HepG2 (cell line): ENCODE measurements at regions not wholly inside any gene's neighbourhood (a gene's known extent, or its start where the extent isn't known, plus 50 kb on each side); places are given as distances from the start of the nearest gene placed in this dataset.

Experiments
- ARID5B ChIP-seq: IDR thresholded peaks from 2 replicates; pipeline ENCODE4 v1.4.0; 2020; ENCODE audit warnings: mild to moderate bottlenecking, missing genetic modification reagents
- ATF1 ChIP-seq: IDR thresholded peaks from 2 replicates; pipeline ENCODE4 v1.6.1; 2016; ENCODE audit warnings: mild to moderate bottlenecking, control low read depth
- CENPX ChIP-seq: sonication (generic); formaldehyde crosslinking; IDR thresholded peaks from 2 replicates; pipeline ENCODE4 v1.9.0; 2021; ENCODE audit warnings: mild to moderate bottlenecking, missing genetic modification reagents, moderate library complexity
- CREB1 ChIP-seq, 2 experiments: fragments of 450-650 bp in 1 of 2; IDR thresholded peaks; 2 replicates each; pipeline ENCODE4 v1.6.1; 2016 to 2017; ENCODE audit warnings: control low read depth in 1 of 2, mild to moderate bottlenecking in 1 of 2, missing compliant biosample characterization in 1 of 2, missing genetic modification characterization in 1 of 2
- DNMT1 ChIP-seq: sonication (generic); formaldehyde crosslinking; IDR thresholded peaks from 2 replicates; pipeline ENCODE4 v1.5.1; 2020; ENCODE audit warnings: mild to moderate bottlenecking, missing genetic modification reagents
- FOXO4 ChIP-seq: sonication (generic); formaldehyde crosslinking; conservative IDR thresholded peaks from 2 replicates; pipeline ENCODE4 v1.8.1; 2023; ENCODE audit warnings: missing genetic modification reagents
- JUNB ChIP-seq: sonication (generic); formaldehyde crosslinking; IDR thresholded peaks from 2 replicates; pipeline ENCODE4 v1.8.0; 2022; ENCODE audit warnings: missing genetic modification reagents, mild to moderate bottlenecking, borderline replicate concordance
- KAT7 ChIP-seq: IDR thresholded peaks from 2 replicates; pipeline ENCODE4 v1.6.1; 2018; ENCODE audit warnings: borderline replicate concordance, missing compliant biosample characterization
- NKX3-1 ChIP-seq: sonication (generic); formaldehyde crosslinking; IDR thresholded peaks from 2 replicates; pipeline ENCODE4 v1.5.0; 2020; ENCODE audit warnings: missing genetic modification reagents
- PAF1 ChIP-seq: IDR thresholded peaks from 2 replicates; pipeline ENCODE4 v1.6.1; 2016; ENCODE audit warnings: missing genetic modification reagents, missing compliant biosample characterization
- POLR2AphosphoS5 ChIP-seq: IDR thresholded peaks from 2 replicates; pipeline ENCODE4 v1.6.1; 2012; ENCODE audit warnings: low read depth, low read length
- RARA ChIP-seq: IDR thresholded peaks from 2 replicates; pipeline ENCODE4 v1.6.1; 2016; ENCODE audit warnings: missing genetic modification reagents, missing compliant biosample characterization
- REPIN1 ChIP-seq: sonication (generic); formaldehyde crosslinking; IDR thresholded peaks from 2 replicates; pipeline ENCODE4 v1.8.0; 2022; ENCODE audit warnings: missing genetic modification reagents, low read depth, mild to moderate bottlenecking, borderline replicate concordance
- RXRB ChIP-seq: IDR thresholded peaks from 2 replicates; pipeline ENCODE4 v1.6.1; 2016; ENCODE audit warnings: borderline replicate concordance, missing genetic modification reagents, missing compliant biosample characterization
- SOX13 ChIP-seq, 3 experiments: fragments of 450-650 bp in 1 of 3; sonication (generic) in 1 of 3; formaldehyde crosslinking in 1 of 3; IDR thresholded peaks in 2 of 3; conservative IDR thresholded peaks in 1 of 3; 2 replicates each; pipeline versions ENCODE4 v1.5.0 to v1.6.1; 2016 to 2020; ENCODE audit warnings: antibody characterized with exemption in 1 of 3, mild to moderate bottlenecking in 1 of 3, missing compliant biosample characterization in 1 of 3, missing genetic modification reagents in 1 of 3, moderate library complexity in 1 of 3
- TBX2 ChIP-seq: sonication (generic); formaldehyde crosslinking; IDR thresholded peaks from 2 replicates; pipeline ENCODE4 v1.5.0; 2020; ENCODE audit warnings: missing genetic modification reagents, mild to moderate bottlenecking, borderline replicate concordance
- ZBTB42 ChIP-seq: sonication (generic); formaldehyde crosslinking; IDR thresholded peaks from 2 replicates; pipeline ENCODE4 v1.5.0; 2020; ENCODE audit warnings: mild to moderate bottlenecking, missing genetic modification reagents
- ZGPAT ChIP-seq: IDR thresholded peaks from 2 replicates; pipeline ENCODE4 v1.6.1; 2016; ENCODE audit warnings: mild to moderate bottlenecking
- ZNF441 ChIP-seq: sonication (generic); formaldehyde crosslinking; IDR thresholded peaks from 2 replicates; pipeline ENCODE4 v1.7.0; 2021; ENCODE audit warnings: missing genetic modification reagents, borderline replicate concordance
- ZNF562 ChIP-seq: sonication (generic); formaldehyde crosslinking; IDR thresholded peaks from 2 replicates; pipeline ENCODE4 v1.8.0; 2022; ENCODE audit warnings: missing genetic modification reagents, borderline replicate concordance
- ZNF766 ChIP-seq: sonication (generic); formaldehyde crosslinking; IDR thresholded peaks from 2 replicates; pipeline ENCODE4 v1.5.0; 2020; ENCODE audit warnings: missing genetic modification reagents, borderline replicate concordance
- TF ChIP-seq, protein P1 (sequence below): sonication (generic); formaldehyde crosslinking; IDR thresholded peaks from 2 replicates; pipeline ENCODE4 v1.9.0; 2022; ENCODE audit warnings: missing genetic modification reagents, mild to moderate bottlenecking, borderline replicate concordance

DNA sequence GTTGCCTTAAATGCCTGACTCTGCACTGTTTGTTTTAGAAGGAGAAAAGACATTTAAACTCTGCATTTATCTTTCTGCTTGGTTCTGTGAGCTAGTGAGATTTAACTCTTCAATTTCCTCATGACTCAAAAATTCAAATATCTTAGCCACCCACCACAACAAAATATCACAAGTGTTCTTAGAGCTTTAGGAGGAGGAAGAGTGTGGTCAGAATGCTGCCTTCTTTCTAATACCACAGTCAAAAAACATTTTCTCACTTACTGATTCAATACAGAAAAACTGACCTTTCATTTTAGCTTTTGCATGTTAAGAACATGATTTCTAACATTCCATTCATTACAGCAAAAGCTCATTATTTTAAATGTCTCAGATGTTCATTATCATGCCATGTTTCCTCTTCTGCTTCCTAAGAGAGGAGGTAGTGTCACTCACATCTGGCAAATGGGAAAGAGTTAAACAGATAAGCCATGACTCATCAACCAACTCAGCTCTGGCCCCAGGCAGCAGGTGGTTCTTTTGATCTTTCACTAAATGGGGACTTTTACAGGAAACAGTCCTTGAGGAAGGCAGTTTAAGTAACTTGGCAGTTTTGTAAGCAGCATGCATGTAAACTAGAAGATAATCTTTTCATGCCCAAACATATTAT is 56.4 kb upstream of the RNU6-8 start (continued):
- TF ChIP-seq ARID5B (CRISPR knock-in tag), result peak; percentile 94
- TF ChIP-seq, protein P1, sequence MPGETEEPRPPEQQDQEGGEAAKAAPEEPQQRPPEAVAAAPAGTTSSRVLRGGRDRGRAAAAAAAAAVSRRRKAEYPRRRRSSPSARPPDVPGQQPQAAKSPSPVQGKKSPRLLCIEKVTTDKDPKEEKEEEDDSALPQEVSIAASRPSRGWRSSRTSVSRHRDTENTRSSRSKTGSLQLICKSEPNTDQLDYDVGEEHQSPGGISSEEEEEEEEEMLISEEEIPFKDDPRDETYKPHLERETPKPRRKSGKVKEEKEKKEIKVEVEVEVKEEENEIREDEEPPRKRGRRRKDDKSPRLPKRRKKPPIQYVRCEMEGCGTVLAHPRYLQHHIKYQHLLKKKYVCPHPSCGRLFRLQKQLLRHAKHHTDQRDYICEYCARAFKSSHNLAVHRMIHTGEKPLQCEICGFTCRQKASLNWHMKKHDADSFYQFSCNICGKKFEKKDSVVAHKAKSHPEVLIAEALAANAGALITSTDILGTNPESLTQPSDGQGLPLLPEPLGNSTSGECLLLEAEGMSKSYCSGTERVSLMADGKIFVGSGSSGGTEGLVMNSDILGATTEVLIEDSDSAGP, result no peak
- TF ChIP-seq ZNF562 (CRISPR knock-in tag), result 0 out of 2 replicates have a peak, but pooled peaks have one; percentile 37
- no peak for TF ChIP-seq ZBTB42
- no peak for TF ChIP-seq KAT7 (CRISPR knock-in tag)
- TF ChIP-seq ZNF441 (CRISPR knock-in tag), result no peak
- TF ChIP-seq POLR2AphosphoS5, result no peak
- TF ChIP-seq CREB1 (IDR thresholded peaks at IDR 0.05), result peak; percentile 65
- no peak; the same call in 1 of the 2 replicates for TF ChIP-seq CREB1 (CRISPR knock-in tag; IDR thresholded peaks at IDR 0.05)
- TF ChIP-seq DNMT1 (CRISPR knock-in tag), result no peak
- peak; percentile 68; the same call in 1 of the 2 replicates for TF ChIP-seq RXRB (CRISPR knock-in tag)
- TF ChIP-seq JUNB (CRISPR knock-in tag), result peak; percentile 88
- no peak for TF ChIP-seq NKX3-1 (CRISPR knock-in tag)
- TF ChIP-seq TBX2 (CRISPR knock-in tag), result no peak
- no peak for TF ChIP-seq PAF1 (CRISPR knock-in tag)
- no peak for TF ChIP-seq ZNF766 (CRISPR knock-in tag)
- no peak for TF ChIP-seq REPIN1
- peak; percentile 50; the same call in 1 of the 2 replicates for TF ChIP-seq RARA (CRISPR knock-in tag)
- TF ChIP-seq ATF1 (CRISPR knock-in tag), result peak; percentile 63
- TF ChIP-seq FOXO4 (CRISPR knock-in tag), result no peak
- TF ChIP-seq CENPX (CRISPR knock-in tag), result no peak
- peak; percentile 52; the same call in 1 of the 2 replicates for TF ChIP-seq ZGPAT (CRISPR knock-in tag)
- no peak for TF ChIP-seq SOX13 (IDR thresholded peaks at IDR 0.05)
- TF ChIP-seq SOX13 (CRISPR knock-in tag; conservative IDR thresholded peaks at IDR 0.05 in 1 of 2, IDR thresholded peaks at IDR 0.05 in 1 of 2), result peak in 1 of 2 experiments; percentile 62; a peak in 1 of 4 replicates
